CD14-positive monocyte (primary cell): ENCODE measurements at regions not wholly inside any gene's neighbourhood (a gene's known extent, or its start where the extent isn't known, plus 50 kb on each side); places are given as distances from the start of the nearest gene placed in this dataset.

ENCODE experiments used
- DNase-seq, 3 donors: peaks; one replicate each; pipeline ENCODE4 v3.0.0-alpha.2; 2011 to 2022
- H2AFZ ChIP-seq: 2 replicates; pipeline ENCODE4 v1.6.0; 2012; ENCODE audit warnings: mild to moderate bottlenecking, low read depth, low read length, inconsistent platforms; ENCODE audit not compliant: insufficient read depth, poor library complexity, severe bottlenecking
- H3K27ac ChIP-seq, 2 donors: 1 replicate in 1 of 2; 2 replicates in 1 of 2; pipeline ENCODE4 v1.5.1; 2012 to 2013; ENCODE audit warnings: low read length in 2 of 2, control low read depth in 1 of 2, inconsistent platforms in 1 of 2, low read depth in 1 of 2, mild to moderate bottlenecking in 1 of 2
- H3K27me3 ChIP-seq, 2 donors: one replicate each; pipeline versions ENCODE4 v1.6.0 to v1.6.1; 2011 to 2013; ENCODE audit warnings: low read length in 2 of 2; ENCODE audit not compliant: control insufficient read depth in 2 of 2, insufficient read depth in 2 of 2
- H3K36me3 ChIP-seq, 2 donors: replicated peaks in 1 of 2; 1 replicate in 1 of 2; 2 replicates in 1 of 2; pipeline versions ENCODE4 v1.5.1 to v1.6.1; 2012 to 2013; ENCODE audit warnings: low read length in 2 of 2, control low read depth in 1 of 2, inconsistent platforms in 1 of 2, mild to moderate bottlenecking in 1 of 2; ENCODE audit not compliant: insufficient read depth in 2 of 2, control insufficient read depth in 1 of 2
- H3K4me1 ChIP-seq, 2 donors: 1 replicate in 1 of 2; 2 replicates in 1 of 2; pipeline versions ENCODE4 v1.5.1 to v1.6.1; 2012 to 2013; ENCODE audit warnings: low read length in 2 of 2, control low read depth in 1 of 2, inconsistent platforms in 1 of 2, mild to moderate bottlenecking in 1 of 2, moderate library complexity in 1 of 2; ENCODE audit not compliant: insufficient read depth in 2 of 2, control insufficient read depth in 1 of 2
- H3K4me2 ChIP-seq: replicated peaks from 2 replicates; pipeline ENCODE3; 2012; ENCODE audit warnings: low read length, moderate library complexity, mild to moderate bottlenecking; ENCODE audit not compliant: poor library complexity, severe bottlenecking; ENCODE audit errors: extremely low read depth
- H3K4me3 ChIP-seq, 3 experiments: fragments of 200-600 bp in 1 of 3; sonication (generic) in 1 of 3; replicated peaks in 1 of 3; 1 replicate in 2 of 3; 2 replicates in 1 of 3; pipeline ENCODE4 v1.5.1; 2011 to 2013; ENCODE audit warnings: low read length in 3 of 3, mild to moderate bottlenecking in 3 of 3, control low read depth in 2 of 3, low read depth in 2 of 3, inconsistent platforms in 1 of 3, moderate library complexity in 1 of 3
- H3K79me2 ChIP-seq: 2 replicates; pipeline ENCODE4 v1.6.0; 2012; ENCODE audit warnings: mild to moderate bottlenecking, control low read depth, inconsistent platforms, low read length, moderate library complexity; ENCODE audit not compliant: insufficient read depth
- H3K9ac ChIP-seq: 2 replicates; pipeline ENCODE4 v1.6.0; 2017; ENCODE audit warnings: low read length, mild to moderate bottlenecking; ENCODE audit not compliant: insufficient read depth, poor library complexity, severe bottlenecking
- H3K9me3 ChIP-seq, 2 donors: replicated peaks in 1 of 2; 1 replicate in 1 of 2; 2 replicates in 1 of 2; pipeline versions ENCODE4 v1.5.1 to v1.6.1; 2012 to 2013; ENCODE audit warnings: low read length in 2 of 2, control low read depth in 1 of 2; ENCODE audit not compliant: control insufficient read depth in 1 of 2, insufficient read depth in 1 of 2
- H4K20me1 ChIP-seq: 2 replicates; pipeline ENCODE4 v1.6.0; 2012; ENCODE audit warnings: mild to moderate bottlenecking, low read length, control low read depth, moderate library complexity; ENCODE audit not compliant: insufficient read depth
- H3K27ac Mint-ChIP-seq, 7 donors: one replicate each; pipeline ENCODE4 v1.8.0; 2020; ENCODE audit warnings: mild to moderate bottlenecking in 7 of 7, mixed read lengths in 7 of 7, moderate library complexity in 6 of 7, inconsistent platforms in 2 of 7
- H3K27me3 Mint-ChIP-seq, 3 donors: one replicate each; pipeline ENCODE4 v1.8.0; 2021 to 2022; ENCODE audit warnings: low read depth in 3 of 3, mild to moderate bottlenecking in 3 of 3, mixed read lengths in 3 of 3, moderate library complexity in 3 of 3, inconsistent platforms in 1 of 3
- H3K36me3 Mint-ChIP-seq, 2 donors: one replicate each; pipeline ENCODE4 v1.8.0; 2020; ENCODE audit warnings: mixed read lengths in 2 of 2, inconsistent platforms in 1 of 2, mild to moderate bottlenecking in 1 of 2
- H3K4me1 Mint-ChIP-seq: one replicate; pipeline ENCODE4 v1.8.0; 2020; ENCODE audit warnings: mild to moderate bottlenecking, mixed read lengths
- H3K4me3 Mint-ChIP-seq, 2 donors: one replicate each; pipeline ENCODE4 v1.8.0; 2020; ENCODE audit warnings: mild to moderate bottlenecking in 2 of 2, mixed read lengths in 2 of 2, moderate library complexity in 1 of 2
- H3K9me3 Mint-ChIP-seq, 7 donors: one replicate each; pipeline ENCODE4 v1.8.0; 2020 to 2022; ENCODE audit warnings: mixed read lengths in 7 of 7, mild to moderate bottlenecking in 6 of 7, moderate library complexity in 6 of 7, inconsistent platforms in 2 of 7
- CTCF ChIP-seq: fragments of 200-600 bp; IDR thresholded peaks from one replicate; pipeline ENCODE4 v1.8.0; 2022; ENCODE audit warnings: antibody characterized with exemption, mild to moderate bottlenecking
- WGBS: methylation state at CpG from one replicate; pipeline ENCODE4 v1.1.5; 2013; ENCODE audit warnings: missing lambda C conversion rate; ENCODE audit not compliant: insufficient coverage; 5-methylcytosine and 5-hydroxymethylcytosine counted together
- intact Hi-C, 2 donors: fragments of 100-400 bp; cut with micrococcal nuclease; formaldehyde crosslinking; loops; one replicate each; pipeline versions ENCODE4 v1.15.0 to v1.15.1; 2023

GRCh38 chr3:98982351-98982750 is 80.9 kb upstream of the DCBLD2 start:
- H3K36me3 Mint-ChIP-seq = no peaks in the 10 kb centered on the region
- H3K27ac ChIP-seq = no peak overlapping the region
- TF ChIP-seq CTCF = no peak
- H3K4me1 ChIP-seq = no peaks in the 10 kb centered on the region
- no peaks in the 10 kb centered on the region for H3K79me2 ChIP-seq
- no peaks in the 10 kb centered on the region for H3K4me1 Mint-ChIP-seq
- H3K9ac ChIP-seq = no peak overlapping the region
- H3K27me3 Mint-ChIP-seq = peaks cover 2 to 3% (median 2%) of the 10 kb centered on the region in 3 donors
- H3K36me3 ChIP-seq = no peaks in the 10 kb centered on the region
- no CpG with 5 or more reads among the region's 2 CpGs for WGBS
- H4K20me1 ChIP-seq = no peaks in the 10 kb centered on the region
- H2AFZ ChIP-seq = no peak overlapping the region
- intact Hi-C loops = no loop called here
- H3K9me3 Mint-ChIP-seq = no peaks in the 10 kb centered on the region
- no peak overlapping the region for H3K27ac Mint-ChIP-seq
- H3K4me2 ChIP-seq = no peak overlapping the region
- no peaks in the 10 kb centered on the region for H3K9me3 ChIP-seq
- H3K4me3 ChIP-seq = no peak overlapping the region
- DNase-seq = no peak
- no peak overlapping the region for H3K4me3 Mint-ChIP-seq
- no peaks in the 10 kb centered on the region for H3K27me3 ChIP-seq

DNA sequence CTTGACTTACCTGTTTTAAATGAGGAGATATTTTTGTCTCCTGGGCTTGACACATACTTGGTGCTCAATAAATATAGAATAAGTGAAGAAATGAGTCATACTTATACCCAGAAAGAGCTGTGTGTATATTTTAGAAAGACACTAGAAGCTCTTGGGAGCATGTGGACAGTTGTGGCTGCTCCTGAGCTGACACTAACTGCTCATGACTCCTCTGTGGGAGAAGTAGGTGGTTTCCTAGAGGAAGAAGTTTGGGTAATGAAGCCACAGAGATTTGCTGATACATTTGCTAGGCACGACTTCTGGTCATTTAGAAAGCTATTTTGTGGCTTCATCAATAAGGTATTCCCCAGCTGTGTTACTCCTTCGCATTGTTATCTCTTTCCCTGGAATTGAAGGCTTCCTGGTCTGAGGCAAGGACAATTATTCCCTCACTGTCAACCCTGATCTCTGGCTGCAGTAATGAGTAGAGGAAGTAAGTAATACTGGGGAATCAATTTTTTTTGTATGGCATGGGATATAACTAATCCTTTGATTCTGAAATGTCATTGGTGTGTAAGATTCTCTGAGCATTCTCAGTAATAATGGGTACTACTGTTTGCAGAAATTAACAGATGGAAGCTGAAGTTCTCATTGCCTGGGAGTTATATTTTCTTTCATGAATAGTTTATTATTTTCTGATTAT is 79.6 kb upstream of the DCBLD2 start:
- intact Hi-C loops = no loop called here
- H3K9me3 Mint-ChIP-seq = no peaks in the 10 kb centered on the region
- Histone ChIP-seq H3K79me2 (no peaks in the 10 kb centered on the region), H3K9me3 (no peaks in the 10 kb centered on the region), H3K27me3 (no peaks in the 10 kb centered on the region), H3K36me3 (no peaks in the 10 kb centered on the region), H3K27ac (no peak overlapping the region), H4K20me1 (no peaks in the 10 kb centered on the region), H3K4me1 (no peaks in the 10 kb centered on the region), H3K4me2 (no peak overlapping the region), H3K9ac (no peak overlapping the region), H3K4me3 (no peak overlapping the region), H2AFZ (no peak overlapping the region)
- no peak for DNase-seq
- no peak overlapping the region for H3K4me3 Mint-ChIP-seq
- H3K27me3 Mint-ChIP-seq = peaks cover 2 to 3% (median 2%) of the 10 kb centered on the region in 3 donors
- no peaks in the 10 kb centered on the region for H3K4me1 Mint-ChIP-seq
- no peaks in the 10 kb centered on the region for H3K36me3 Mint-ChIP-seq
- H3K27ac Mint-ChIP-seq = no peak overlapping the region
- TF ChIP-seq CTCF = no peak
- 0% methylated on average over 1 of the region's 2 CpGs for WGBS
